ENCODE measurements at regions not wholly inside any gene's neighbourhood (a gene's known extent, or its start where the extent isn't known, plus 50 kb on each side); places are given as distances from the start of the nearest gene placed in this dataset.
"Not testable (repeated sequence)": the region's sequence is repeated elsewhere in the genome, so short reads cannot be mapped to it uniquely, and the experiment has no call there.

DNA sequence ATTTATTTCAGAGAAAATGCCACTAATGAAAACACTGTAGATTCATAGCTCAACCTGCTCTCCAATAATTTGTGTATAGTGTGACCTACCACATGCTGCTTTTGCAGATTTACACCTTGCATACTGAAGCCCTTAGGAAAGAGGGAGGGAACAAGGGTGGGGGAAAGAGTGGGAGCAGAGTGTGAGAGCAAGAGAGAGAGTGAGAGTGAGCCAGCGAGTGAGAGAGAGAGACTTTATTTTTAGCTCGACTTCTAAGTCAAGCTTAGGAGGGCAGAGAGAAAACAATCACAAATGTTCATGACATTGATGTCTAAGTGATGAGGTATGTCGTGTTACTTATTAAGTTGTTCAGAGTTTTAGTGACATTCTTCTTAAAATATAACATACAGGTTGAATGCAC lies 112.5 kb upstream of the HAND2 start:
- intact Hi-C loops (cut with micrococcal nuclease), result no loop called here

GRCh38 chr4:173635395-173635794 lies 105.4 kb upstream of the HAND2 start:
- intact Hi-C loops (cut with micrococcal nuclease), result no loop called here

- intact Hi-C loops (cut with micrococcal nuclease), result no loop called here
Measured at GRCh38 chr4:173626277-173626676, 96.2 kb upstream of the HAND2 start.

GRCh38 chr4:173618648-173619047 lies 88.6 kb upstream of the HAND2 start:
- intact Hi-C loops (cut with micrococcal nuclease), result not testable (repeated sequence)

DNA sequence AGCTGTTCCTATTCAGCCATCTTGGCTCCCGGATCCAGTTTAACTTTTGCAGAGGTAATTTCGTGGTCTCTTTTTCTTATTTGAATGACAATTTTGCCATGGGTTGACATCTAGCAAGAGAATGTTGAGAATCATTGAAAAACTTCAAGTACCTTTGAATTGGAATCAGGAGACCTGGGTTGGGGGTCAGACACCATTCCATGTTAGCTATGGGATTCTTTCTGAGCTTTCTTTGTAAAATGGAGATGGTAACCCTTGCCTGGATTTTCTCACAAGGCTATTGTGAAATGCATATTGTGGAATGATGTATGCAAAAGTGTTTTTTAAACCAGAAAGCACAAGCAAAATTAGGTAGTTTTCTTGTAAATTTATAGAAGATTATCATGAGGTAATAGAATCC lies 79.1 kb upstream of the HAND2 start:
- intact Hi-C loops (cut with micrococcal nuclease), result no loop called here

DNA sequence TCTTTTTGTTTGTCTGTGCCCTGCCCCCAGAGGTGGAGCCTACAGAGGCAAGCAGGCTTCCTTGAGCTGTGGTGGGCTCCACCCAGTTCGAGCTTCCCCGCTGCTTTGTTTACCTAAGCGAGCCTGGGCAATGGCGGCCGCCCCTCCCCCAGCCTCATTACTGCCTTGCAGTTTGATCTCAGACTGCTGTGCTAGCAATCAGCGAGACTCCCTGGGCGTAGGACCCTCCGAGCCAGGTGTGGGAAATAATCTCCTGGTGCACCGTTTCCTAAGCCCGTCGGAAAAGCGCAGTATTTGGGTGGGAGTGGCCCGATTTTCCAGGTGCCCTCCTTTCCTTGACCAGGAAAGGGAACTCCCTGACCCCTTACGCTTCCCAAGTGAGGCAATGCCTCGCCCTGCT lies 78.6 kb upstream of the HAND2 start:
- intact Hi-C loops (cut with micrococcal nuclease), result not testable (repeated sequence)

GRCh38 chr4:173591760-173592159 lies 61.7 kb upstream of the HAND2 start:
- intact Hi-C loops (cut with micrococcal nuclease), result no loop called here

- intact Hi-C loops (cut with micrococcal nuclease), result no loop called here
Measured at GRCh38 chr4:173590697-173591096, 60.7 kb upstream of the HAND2 start.

GRCh38 chr4:173585876-173586572 lies 56.0 kb upstream of the HAND2 start:
- intact Hi-C loops (cut with micrococcal nuclease), result no loop called here

- intact Hi-C loops (cut with micrococcal nuclease), result no loop called here
Measured at GRCh38 chr4:173584506-173584905, 54.5 kb upstream of the HAND2 start.
